CD4-positive, alpha-beta T cell treated with Interferon gamma for 1 hour (primary cell): ENCODE measurements at regions not wholly inside any gene's neighbourhood (a gene's known extent, or its start where the extent isn't known, plus 50 kb on each side); places are given as distances from the start of the nearest gene placed in this dataset.

ENCODE experiments used
- DNase-seq: peaks from one replicate; pipeline ENCODE4 v3.0.0-alpha.2; 2020

DNA sequence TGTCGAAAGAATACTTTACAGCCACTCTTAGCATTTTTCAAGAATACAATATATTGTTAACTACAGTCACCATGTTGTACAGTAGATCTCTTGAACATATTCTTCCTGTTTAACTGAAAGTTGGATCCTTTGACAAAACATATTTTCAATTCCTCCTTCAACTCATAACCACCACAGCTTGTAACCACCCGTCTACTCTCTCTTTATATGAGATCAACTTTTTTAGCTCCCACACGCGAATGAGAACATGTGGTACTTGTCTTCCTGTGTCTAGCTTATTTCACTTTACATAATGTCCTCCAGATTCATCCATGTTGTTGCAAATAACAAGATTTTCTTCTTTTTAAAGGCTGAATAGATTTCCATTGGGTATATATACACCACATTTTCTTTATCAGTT is 338.3 kb upstream of the IGFBP7 start:
- DNase-seq = no peak

DNA sequence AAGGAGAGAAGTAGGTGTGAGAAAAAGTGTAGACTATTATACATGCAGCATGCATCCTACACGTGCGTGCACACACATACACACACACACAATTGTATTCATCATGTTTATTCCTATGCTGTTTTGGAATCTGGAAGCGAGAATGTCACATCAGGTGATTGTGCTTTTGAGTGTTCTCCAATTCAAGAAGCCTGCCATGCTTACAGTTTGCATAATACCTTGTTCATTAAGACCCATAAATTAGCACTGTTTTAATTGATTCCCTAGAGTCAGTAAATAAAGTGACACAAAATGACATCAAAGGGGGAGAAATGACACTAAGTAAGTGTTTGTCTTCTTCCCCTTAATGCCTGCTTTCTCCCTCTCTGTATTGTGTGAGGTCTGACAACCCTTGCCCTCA is 336.1 kb upstream of the IGFBP7 start:
- no peak for DNase-seq

DNA sequence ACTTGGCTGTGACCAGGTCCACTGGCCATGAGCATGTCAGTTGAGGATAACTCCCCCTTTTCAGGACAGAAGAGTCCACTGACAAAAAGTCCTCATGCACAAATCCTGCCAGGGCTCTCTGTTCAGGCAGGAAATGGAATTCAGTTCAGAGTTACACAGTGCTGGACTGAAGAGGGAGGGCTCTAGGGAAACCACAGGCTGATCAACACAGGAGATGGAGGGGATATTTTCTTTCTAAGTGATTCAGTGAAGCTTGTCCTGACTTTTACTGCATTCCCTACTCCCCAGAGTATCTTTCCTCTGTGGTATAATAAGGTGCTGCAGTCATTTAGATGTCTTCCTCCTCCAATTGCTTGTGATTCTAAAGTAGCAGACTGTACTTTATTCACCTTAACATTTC is 335.5 kb upstream of the IGFBP7 start:
- no peak for DNase-seq

DNA sequence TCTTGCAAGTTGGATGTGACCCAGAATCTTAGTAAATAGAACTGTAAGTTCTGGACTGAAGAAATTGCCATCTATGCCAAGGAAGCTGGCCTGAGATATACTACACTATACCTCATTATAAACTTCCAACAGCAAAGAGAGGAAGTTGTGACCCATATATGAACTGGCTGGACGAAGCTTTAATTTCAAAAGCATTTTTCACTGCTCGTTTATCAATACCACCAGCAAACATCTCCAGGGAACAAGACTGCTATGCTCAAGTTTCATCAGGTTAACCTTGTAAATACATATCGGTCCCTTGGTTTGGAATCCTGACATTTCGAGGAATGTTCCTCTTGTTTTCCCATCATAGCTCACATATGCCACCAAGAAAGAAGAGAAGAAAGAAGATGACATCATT is 334.5 kb upstream of the IGFBP7 start:
- DNase-seq = no peak

DNA sequence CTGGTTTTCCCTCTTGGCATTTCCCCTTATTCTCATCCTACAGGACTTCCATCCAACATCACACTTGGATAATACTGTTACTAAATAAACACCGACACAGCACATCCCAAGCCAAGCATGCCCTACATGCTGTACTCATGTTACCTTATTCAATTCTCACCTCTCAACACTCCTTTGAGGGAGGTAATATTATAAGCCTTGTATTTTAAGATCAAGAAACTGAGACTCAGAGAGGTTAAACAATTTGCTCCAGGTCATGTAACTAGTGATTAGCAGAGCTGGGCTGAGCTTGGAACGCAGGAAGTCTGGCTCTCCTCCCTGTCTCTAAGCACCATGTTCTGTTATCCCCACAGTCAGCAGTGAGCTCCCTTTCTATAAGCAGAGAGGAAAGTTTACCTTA is 333.6 kb upstream of the IGFBP7 start:
- no peak for DNase-seq

DNA sequence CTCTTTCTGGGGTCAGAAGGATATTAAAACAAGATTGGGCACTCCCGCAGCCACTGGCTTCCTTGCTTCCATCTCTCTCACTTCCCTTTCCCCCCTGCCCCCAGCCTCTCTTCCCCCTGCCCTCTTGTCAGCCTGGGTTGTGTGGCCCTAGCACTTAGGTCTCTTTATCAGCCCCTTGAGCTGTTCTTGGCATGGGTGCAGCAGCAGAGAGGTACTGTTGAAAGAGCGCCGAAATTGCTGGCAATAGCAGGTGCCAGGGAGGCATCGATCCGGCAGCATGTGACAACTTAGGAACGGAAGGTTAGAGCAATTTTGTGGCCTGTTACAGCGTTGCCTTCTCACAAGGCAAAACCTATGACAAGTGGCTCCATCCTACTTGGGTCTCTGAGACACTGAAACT is 333.1 kb upstream of the IGFBP7 start:
- no peak for DNase-seq

DNA sequence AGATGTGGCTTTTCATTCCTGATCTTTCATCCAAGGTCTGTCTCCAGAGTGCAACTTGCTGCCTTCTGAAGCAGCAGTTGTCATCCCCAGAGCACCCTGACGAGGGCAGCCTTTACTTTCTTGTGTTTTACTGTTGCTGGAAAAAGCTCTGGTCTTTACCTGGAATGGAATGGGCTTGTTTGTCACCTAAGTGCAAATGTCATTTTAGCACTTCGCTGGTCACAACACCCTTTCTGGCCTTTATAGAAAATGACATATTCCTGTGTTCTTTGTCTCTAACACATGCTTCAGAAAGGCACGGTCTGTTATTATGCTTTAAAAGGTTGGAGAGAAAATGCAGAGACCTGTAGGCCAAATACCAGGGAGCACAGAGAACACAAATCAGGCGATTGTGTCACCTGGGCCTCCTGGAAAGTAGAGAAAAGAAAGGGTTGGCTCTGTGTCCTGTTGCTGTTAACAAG is 332.7 kb upstream of the IGFBP7 start:
- DNase-seq = no peak

DNA sequence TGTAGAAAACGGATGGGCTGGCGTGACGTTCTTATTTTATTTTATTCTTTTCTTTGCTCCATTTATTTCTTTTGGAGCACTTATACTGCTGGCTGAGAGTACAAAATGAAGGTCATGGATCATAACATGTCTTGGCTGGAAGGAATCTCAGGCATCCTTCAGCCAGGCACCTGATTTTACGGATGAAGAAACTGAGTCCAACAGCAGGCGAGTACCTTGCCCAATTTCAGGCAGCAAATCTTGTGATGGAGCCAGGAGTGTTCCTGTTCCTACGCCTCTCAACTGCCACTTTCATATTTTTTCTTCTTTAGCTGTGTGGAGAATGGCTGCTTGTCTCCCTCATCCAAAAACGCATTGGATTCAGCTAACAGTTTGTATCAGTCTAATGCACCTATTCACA is 332.1 kb upstream of the IGFBP7 start:
- DNase-seq = no peak

DNA sequence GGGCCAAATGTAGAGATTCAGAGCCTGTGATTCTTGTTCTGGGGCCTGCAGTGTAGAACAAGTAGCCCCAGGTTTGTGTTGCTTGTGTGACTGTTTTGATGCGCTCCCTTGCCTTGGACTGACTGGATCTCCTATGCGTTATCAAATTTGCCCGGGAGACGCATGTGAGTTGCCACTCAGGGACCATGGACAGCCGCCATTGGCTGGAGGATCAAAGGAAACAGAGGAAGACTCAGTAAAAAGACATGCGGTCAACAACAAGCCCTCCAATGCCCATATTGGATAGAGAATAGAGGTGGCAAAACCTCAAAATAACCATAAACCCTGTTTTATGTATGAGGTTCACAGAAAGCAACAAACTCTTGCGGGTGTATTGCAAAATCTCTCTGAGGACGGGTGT is 327.5 kb upstream of the IGFBP7 start:
- no peak for DNase-seq

DNA sequence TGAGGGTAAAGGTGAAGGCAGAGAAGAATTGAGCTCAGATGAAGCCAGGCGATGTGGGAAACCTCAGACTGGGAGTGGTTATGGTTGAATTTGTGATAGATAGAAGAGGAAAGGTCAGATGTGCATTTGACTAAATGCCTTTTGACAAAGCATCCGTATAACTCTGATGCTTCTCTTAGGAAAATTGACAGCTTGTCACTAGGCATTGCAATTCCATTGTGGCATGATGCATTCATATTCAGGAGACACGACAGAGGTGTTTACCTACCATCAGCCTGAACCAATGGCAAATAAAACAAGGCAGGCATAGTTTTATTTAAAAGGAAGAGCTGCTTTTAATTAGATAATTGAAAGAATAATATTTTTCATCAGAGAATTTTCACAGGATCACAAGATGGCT is 325.1 kb upstream of the IGFBP7 start:
- no peak for DNase-seq

DNA sequence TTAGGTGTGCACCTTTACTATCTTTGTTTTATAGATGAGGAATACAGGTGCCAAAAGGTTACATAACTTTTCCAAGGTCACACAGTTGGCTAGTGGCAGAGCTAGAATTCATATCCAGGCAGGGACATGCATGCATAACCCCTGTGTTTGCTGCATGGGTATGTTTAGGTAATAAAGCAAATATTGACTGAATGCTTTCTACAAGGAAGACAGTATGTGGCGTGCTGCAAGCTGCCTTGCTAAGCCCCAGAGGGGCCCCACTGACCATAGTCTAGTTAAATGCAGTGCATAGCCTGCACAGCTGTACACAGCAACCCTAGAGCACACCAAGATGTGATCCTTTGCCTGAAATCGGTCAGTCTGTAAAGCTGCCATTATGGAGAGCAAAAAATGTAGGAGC is 320.5 kb upstream of the IGFBP7 start:
- no peak for DNase-seq

DNA sequence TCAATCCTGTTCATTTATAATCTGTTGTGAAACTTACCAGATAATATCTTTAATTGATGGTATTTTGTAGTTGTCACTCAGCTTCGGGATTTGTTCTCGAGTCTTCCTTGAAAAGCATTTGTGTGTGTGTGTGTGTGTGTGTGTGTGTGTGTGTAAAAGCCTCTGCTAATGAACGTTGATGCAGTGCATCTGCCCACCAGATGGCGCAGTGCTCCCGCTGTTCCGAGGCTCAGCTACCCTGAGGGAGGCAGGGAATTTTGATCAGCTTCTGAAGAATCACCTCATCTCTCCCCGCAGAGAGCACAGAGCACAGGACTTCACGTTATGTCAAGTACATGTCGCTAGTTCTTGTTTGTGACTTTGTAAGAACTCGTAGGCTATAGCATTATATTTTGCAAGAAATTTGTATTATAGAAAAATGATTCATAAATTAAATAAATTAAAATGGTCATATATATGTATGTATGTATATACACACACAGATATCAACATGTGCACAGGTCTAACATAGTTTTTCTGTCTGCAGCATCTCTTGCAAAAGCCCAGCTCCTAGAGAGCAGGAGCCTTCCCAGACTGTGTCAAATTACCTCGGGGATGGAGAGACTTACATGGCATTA is 316.7 kb upstream of the IGFBP7 start:
- DNase-seq = no peak

DNA sequence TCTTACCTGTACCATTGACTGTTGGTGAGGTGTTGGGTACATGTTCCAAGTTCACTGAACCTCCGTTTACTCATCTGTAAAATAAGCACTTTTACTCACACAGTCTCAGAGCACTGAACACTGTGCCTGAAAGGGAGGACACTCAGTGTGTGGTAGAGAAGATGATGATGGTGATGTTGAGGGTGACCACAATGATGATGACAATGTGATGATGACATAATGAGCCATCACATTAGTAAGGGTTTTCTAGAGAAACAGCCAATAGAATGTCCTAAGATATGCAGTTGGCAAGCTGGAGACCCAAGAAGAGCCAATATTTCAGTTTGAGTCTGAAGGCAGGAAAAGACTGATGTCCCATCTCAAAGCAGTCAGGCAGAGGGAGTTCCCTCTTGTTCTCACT is 315.4 kb upstream of the IGFBP7 start:
- DNase-seq = no peak

DNA sequence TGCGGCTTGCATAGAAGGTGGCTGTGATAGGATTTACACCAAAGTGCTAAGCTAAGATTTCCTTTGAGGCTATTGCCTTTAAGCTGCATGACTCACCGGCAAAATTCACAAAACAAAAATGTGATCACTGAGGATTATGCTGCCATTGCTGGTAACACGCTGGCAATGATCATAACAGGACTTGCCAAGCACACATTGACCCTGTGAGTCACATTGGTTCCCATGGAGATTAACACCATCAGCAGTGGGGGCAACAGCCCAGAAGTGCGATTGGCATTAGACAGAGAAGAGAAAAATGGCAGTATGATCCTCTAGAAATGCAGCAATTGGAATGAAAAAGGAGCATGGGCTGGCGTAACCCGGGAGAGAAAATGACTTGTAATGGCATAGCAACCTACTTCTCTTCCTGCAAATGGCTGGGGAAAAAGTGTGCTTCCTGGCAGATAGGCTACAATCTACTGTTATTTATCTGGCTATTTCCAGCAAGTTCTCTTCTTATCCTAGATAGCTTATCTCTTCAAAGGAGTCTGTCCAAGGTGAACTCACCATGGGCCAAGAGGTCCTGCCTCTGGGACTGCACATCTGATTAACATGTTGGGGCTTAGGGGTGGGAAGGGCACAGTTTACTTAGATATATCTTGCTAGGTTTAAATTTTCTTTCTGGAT is 314.2 kb upstream of the IGFBP7 start:
- DNase-seq = no peak

DNA sequence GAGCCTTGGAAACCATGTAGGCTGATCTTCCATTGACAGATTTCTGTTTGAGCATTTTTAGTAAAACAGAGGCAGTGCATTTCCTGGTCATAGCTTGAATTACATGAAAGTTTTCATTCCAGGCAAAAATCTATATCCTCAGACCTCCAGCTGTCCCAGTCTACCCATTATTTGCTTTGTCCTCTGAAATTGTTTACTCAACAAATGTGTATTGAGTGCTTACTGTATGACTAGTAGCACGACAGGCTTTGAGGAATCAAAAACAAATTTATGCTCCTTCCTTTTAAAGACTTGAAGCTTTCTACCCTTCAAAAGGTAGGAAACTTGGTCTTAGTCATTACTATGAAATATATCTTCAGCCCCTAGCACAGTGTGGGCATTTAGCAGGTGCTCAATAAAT is 307.9 kb upstream of the IGFBP7 start:
- DNase-seq = no peak

DNA sequence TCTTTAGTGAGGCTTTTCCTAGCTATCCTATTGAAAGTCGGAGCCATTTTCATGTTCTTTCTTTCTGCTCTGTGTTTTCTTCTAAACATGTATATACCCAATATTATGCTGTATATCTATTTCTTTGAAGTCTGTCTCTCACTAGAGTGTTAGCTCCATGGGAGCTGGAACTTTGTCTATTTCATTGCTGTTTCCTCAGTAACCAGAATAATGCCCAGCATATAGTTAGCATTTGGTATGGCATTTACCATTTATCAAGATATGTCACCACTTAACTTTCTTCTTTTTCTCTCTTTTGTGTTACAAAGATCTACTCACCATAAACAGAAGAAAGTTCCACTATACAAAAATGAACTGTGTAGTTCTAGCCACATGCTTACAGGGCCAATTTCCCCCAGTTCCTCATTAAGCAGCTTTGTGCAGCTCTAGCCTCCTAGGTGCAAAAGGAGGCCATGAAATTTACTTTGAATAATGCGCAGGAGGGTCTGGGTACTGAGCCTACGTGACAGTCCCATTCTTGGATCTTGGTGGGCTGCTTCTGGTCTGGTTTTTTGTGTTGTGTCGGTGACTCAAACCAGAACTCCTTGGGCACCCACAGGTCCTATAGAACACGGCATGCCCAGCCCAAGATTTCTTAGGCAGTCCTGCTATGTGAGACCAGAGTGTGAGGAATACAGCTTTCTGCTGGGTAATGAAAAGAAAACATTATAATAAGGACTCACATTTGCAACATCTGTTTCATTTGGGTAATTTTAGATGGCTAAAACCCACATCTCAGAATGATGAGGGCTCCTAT is 302.3 kb upstream of the IGFBP7 start:
- no peak for DNase-seq

DNA sequence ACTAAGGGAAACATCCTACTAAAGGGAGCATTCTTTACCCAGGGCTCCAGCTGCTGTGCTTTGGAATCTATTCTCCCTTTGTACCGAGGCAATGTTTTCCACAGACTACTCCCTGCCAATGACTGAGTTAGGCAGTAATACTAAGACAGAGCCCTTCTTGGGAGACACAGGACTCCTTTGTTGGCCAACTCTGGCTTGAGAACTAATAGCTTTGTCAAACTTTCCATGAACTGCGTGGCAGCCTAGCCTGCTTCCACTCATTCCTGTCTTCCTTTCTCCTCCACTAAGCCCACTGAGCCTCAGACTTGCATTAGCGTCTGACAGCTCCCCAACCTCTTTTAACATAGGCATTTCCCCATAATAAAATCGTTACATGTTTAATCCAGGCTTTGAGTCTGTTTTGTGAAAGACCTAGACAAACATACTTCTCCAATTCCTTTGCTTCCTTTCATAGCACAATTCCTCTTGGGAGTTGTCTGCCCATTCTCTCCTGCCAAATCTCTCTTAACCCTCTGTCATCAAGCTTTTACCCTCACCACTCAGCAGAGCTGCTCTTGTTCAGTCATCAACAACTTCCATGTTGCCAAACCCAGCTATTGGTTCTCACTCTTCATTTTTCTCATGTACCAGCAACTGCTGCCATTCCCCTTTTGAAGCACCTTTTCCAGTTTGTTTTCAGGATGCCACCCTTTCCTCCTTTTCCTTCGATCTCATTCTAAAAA is 300.3 kb upstream of the IGFBP7 start:
- no peak for DNase-seq

DNA sequence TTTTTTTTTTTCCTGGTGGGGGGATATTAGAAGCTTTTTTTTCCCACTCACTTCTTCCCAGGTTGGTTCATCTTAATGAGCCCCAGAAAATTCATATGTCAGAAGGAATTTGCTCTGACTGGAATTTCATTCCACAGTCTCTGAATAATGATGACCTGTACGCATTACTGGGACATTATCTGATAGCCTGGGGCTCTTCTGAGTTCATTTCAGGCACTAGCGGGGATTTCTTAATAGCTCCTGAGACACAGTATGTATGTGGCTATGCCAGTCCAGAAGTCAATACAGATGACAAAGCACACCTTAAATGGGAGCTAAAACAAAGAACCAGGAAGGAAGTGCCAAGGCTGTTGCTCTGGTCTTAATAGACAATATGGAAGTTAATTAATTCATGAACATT is 295.2 kb upstream of the IGFBP7 start:
- no peak for DNase-seq

DNA sequence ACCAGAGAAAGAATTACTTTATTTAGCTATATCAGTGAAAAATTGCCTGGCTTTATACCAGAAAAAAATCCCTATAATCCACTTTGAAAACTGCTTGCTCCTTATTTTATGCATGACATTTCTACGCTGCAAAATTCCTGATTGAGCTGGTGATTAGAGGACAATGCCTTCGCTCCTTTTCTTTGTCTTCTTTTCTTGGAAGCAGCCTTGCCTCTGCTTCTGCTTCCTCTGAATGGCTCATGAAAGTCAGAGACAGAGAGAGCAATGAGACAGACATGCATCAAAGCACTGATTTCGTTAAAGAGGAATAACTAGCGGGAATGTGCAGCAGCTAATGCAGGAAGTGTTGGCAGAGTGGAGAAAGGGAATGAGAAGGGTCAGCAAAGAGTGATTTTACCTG is 294.3 kb upstream of the IGFBP7 start:
- DNase-seq = no peak

DNA sequence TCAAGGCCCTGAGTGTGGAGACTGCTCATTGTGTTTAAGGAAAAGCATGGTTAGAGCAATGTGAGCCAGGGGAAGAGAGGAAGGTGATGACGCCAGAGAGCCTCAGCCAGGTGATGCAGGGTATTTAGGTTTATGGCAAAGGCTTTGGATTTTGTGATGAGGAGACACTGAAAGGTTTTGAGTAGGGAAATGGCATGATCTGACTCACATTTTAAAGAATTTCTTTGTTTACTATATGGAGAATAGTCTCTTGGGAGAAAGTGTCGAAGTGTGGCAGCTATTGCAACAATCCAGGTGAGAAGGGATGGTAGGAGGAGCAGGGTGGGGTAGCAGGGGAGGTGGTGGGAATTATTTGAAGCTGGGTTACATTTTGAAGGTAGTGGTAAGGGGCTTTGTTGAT is 293.4 kb upstream of the IGFBP7 start:
- no peak for DNase-seq

DNA sequence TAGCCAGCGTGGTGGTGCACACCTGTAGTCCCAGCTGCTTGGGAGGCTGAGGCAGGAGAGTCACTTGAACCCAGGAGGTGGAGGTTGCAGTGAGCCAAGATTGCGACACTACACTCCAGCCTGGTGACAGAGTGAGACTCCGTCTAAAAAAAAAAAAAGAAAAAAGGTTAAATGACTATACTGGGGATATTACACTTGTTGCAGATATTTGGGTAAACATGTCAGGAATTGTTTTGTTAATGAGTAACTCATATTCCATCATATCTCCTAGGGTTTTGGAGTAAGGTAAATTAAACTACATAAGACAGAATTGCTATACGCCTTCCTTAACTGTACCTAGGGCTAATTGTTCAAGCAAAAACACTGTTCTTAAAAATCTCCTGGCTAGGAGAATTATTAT is 291.4 kb upstream of the IGFBP7 start:
- no peak for DNase-seq

DNA sequence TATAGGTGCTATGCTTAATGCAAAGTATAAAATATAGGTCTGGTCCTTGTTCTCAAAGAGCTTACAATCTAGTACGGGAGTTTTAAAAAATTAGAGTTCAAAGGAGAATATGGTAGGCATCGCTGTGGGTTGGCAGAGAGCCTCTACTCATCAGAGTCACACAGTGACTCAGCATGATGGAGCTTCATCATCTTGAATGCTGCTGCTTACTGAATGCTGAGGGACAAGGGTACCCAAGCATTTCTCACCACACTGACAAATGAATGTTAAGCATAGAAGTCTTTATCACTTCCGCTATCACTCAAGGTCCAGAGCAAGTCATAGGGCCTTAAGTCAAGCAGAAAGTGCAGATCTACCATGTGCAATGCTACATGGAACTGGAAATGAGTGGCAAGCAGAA is 268.6 kb upstream of the IGFBP7 start:
- no peak for DNase-seq

DNA sequence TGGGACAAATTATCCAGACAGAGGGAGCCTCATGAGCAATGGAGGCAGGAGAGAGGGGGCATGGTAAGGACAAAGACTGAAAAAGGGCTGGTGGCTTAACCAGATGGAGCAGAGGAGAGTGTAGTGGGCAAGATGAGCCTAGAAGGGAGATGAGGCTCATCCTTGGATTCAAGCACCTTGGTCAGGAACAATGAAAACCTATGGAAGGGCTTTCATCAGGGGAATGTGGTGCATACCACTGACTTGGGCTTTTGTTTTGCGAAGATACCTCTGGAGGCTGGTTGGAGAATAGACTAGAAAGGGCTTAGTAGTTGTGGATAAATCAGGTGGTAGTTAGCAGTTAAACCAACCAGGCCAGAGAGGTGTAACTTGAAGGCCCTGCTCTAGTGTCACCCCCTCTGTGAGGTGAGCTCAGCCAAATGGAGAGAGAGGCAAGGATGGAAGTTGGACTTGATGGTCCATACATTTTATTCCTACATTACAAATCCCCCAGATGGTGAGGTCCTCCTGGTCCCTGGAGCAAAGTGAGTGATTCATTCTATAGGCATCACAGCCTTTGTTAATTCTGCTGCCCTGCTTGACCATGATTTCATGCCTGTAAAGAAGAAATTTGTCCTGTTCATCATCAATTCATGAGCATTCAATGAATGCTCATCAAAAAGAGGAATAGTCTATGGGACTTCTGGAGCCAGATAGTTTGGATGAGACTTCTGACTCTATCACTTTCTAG is 264.8 kb upstream of the IGFBP7 start:
- DNase-seq = no peak
